ENCODE measurements at regions not wholly inside any gene's neighbourhood (a gene's known extent, or its start where the extent isn't known, plus 50 kb on each side); places are given as distances from the start of the nearest gene placed in this dataset.

DNA sequence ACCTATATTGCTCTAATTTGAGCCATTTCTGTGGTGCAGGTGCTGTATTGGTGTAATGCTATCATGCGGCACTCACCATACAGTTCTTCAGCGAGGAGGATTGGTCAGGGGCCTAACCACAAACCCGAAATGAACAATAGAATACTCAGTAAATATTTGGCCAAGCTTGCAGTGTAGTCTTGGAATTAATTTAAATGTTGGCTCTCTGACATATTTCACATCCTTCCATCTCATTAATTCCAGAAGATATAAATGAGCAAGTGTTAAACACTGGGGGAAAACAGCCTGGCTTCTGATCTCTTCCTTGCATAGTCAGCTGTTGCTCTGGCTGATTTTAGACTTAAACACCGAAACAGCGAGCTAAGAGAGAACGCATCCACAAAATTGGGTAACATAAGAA is 663.1 kb upstream of the GHITM start:
- 65 to 69% methylated on average over 6 of the region's 6 CpGs for WGBS, 2 donors
- no peak for DNase-seq (ENCODE audit: low spot score in 2 of 2)
- H3K4me3 ChIP-seq (ENCODE audit: low read depth, poor library complexity, severe bottlenecking) = no peak overlapping the region
- no peak for TF ChIP-seq POLR2A (IDR thresholded peaks at IDR 0.05)
- TF ChIP-seq, protein P1, sequence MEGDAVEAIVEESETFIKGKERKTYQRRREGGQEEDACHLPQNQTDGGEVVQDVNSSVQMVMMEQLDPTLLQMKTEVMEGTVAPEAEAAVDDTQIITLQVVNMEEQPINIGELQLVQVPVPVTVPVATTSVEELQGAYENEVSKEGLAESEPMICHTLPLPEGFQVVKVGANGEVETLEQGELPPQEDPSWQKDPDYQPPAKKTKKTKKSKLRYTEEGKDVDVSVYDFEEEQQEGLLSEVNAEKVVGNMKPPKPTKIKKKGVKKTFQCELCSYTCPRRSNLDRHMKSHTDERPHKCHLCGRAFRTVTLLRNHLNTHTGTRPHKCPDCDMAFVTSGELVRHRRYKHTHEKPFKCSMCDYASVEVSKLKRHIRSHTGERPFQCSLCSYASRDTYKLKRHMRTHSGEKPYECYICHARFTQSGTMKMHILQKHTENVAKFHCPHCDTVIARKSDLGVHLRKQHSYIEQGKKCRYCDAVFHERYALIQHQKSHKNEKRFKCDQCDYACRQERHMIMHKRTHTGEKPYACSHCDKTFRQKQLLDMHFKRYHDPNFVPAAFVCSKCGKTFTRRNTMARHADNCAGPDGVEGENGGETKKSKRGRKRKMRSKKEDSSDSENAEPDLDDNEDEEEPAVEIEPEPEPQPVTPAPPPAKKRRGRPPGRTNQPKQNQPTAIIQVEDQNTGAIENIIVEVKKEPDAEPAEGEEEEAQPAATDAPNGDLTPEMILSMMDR (IDR thresholded peaks at IDR 0.05) = no peak
- intact Hi-C loops (cut with DNase I; ENCODE audit: low total_unique reads) = no loop called here

DNA sequence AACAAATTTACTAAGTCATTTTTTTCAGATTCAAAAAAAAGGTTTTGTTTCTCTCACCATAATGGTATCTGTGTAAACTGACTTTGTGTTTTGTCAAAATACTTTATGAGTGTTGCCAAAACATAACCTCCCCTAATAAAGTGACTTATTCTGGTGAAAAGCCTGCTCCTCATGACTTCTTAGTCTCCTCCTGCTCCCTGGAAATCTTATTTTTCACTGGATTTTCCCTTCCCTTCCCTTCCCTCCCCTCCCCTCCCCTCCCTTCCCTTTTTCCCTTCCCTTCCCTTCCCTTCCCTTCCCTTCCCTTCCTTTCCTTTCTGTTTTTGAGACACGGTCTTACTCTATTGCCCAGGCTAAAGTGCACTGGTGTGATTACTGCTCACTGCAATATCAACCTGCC is 650.1 kb upstream of the GHITM start:
- intact Hi-C loops (cut with DNase I; ENCODE audit: low total_unique reads) = no loop called here
- no peak for DNase-seq (ENCODE audit: low spot score in 2 of 2)
- TF ChIP-seq, protein P1 (IDR thresholded peaks at IDR 0.05) = no peak
- no peak for TF ChIP-seq POLR2A (IDR thresholded peaks at IDR 0.05)
- no peak overlapping the region for H3K4me3 ChIP-seq (ENCODE audit: low read depth, poor library complexity, severe bottlenecking)
- WGBS, 2 donors = 71 to 74% methylated on average over 1 of the region's 1 CpG

DNA sequence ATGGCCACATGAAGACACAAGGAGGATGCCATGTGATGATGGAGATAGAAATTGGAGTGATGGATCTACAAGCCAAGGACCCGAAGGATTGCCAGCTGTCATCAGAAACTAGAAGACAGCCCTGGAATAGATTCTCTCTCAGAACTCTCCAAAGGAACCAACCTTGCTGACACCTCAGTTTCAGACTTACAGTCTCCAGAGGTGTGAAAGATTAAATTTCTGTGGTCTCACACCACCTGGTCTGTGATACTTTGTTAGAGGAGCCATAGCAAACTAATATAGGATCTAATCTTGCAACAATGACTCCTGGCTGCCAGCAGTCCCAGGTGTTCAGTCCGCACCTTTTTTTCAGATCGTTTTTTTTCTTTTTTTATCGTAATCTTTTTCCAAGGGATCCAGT is 647.3 kb upstream of the GHITM start:
- 77 to 89% methylated on average over 4 of the region's 4 CpGs for WGBS, 2 donors
- no peak overlapping the region for H3K4me3 ChIP-seq (ENCODE audit: low read depth, poor library complexity, severe bottlenecking)
- TF ChIP-seq, protein P1 (IDR thresholded peaks at IDR 0.05) = no peak
- TF ChIP-seq POLR2A (IDR thresholded peaks at IDR 0.05) = no peak
- no peak for DNase-seq (ENCODE audit: low spot score in 2 of 2)
- intact Hi-C loops (cut with DNase I; ENCODE audit: low total_unique reads) = no loop called here

DNA sequence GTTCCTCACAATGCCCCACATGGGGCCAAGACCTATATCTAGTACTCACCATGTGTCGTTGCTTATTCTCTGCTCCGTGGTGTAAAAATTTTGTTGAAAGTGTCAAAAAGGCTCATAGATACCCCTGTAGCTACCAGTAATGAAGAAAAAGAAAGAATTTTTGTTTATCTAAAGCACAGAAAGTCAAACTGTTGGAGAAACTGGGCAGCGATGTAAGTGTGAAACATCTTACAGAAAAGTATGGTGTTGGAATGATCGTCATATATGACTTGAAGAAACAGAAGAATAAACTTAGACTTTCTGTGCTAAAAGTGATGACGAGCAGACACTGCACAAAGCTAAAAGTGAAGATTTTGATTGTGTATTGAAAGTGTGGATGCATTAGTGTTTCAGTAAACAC is 626.6 kb upstream of the GHITM start:
- H3K4me3 ChIP-seq (ENCODE audit: low read depth, poor library complexity, severe bottlenecking) = no peak overlapping the region
- TF ChIP-seq POLR2A (IDR thresholded peaks at IDR 0.05) = no peak
- TF ChIP-seq, protein P1 (IDR thresholded peaks at IDR 0.05) = no peak
- 91 to 94% methylated on average over 5 of the region's 5 CpGs for WGBS, 2 donors
- intact Hi-C loops (cut with DNase I; ENCODE audit: low total_unique reads) = no loop called here
- DNase-seq (ENCODE audit: low spot score in 2 of 2) = no peak

DNA sequence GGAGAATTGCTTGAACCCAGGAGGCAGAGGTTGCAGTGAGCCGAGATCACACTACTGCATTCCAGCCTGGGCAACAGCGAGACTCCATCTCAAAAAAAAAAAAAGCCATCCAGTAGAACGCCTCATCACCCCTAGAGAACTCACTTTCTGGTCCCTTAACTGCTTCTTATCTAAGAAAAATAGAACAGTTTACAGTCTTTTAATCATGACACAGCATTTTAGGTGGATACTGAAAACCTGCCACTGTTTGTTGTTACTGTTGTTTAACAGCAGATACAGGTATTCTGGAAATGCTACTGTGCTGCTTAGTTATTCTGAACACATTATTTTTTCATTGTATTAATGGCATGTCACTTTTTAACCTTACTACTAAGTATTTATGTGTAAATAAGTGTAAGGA is 624.3 kb upstream of the GHITM start:
- intact Hi-C loops (cut with DNase I; ENCODE audit: low total_unique reads) = no loop called here
- WGBS, 2 donors = 87 to 92% methylated on average over 3 of the region's 3 CpGs
- no peak for TF ChIP-seq POLR2A (IDR thresholded peaks at IDR 0.05)
- TF ChIP-seq, protein P1 (IDR thresholded peaks at IDR 0.05) = no peak
- no peak overlapping the region for H3K4me3 ChIP-seq (ENCODE audit: low read depth, poor library complexity, severe bottlenecking)
- DNase-seq (ENCODE audit: low spot score in 2 of 2) = no peak

DNA sequence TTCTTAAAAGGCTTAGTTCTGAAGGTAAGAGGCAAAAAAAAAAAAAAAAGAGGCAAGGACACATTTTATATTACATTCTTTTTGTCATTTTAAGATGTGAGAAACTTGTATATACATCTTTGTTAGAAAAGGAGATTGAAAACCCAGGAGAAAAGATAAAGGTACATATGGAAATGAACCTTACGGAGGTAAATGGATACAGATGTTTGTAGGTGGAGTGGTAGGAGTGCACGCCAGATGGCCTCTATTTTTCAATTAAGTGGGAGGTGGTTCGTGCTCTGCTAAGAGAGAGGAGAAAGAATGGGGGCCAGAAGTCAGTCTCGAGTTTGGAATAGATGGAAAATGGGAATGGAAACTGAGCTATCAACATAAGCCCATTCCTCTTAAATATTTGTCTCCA is 622.5 kb upstream of the GHITM start:
- no peak for TF ChIP-seq POLR2A (IDR thresholded peaks at IDR 0.05)
- TF ChIP-seq, protein P1 (IDR thresholded peaks at IDR 0.05) = no peak
- no peak for DNase-seq (ENCODE audit: low spot score in 2 of 2)
- intact Hi-C loops (cut with DNase I; ENCODE audit: low total_unique reads) = no loop called here
- WGBS, 2 donors = 67 to 84% methylated on average over 4 of the region's 4 CpGs
- no peak overlapping the region for H3K4me3 ChIP-seq (ENCODE audit: low read depth, poor library complexity, severe bottlenecking)
